Stimulated activated CD8-positive, alpha-beta memory T cell treated with anti-CD3 and anti-CD28 coated beads, Interleukin-4, amount 100 ng/mL, for 48 hours (primary cell): ENCODE measurements at regions not wholly inside any gene's neighbourhood (a gene's known extent, or its start where the extent isn't known, plus 50 kb on each side); places are given as distances from the start of the nearest gene placed in this dataset.
"Not testable (repeated sequence)": the region's sequence is repeated elsewhere in the genome, so short reads cannot be mapped to it uniquely, and the experiment has no call there.

Experiments
- DNase-seq: peaks from one replicate; pipeline ENCODE4 v3.0.0-alpha.2; 2020

DNA sequence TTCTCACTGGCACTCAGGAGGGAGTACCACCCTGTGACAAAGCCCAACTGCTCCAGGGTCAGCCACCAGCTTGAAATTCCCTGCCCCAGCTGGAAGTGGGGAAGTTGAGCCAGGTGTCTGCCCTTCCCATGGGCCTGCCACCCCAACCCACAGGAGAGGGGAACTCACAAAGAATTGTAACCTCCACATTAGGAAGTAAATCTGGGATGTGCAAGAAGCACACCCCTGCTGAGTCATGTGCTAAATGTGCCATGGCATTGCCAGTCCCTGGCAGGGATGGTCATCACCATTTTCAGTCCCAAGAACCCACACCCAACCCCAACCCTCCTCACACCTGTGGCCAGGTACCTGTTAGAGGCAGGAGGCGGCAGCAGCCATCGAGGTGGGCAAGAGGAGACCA is 165.2 kb upstream of the THBS1 start:
- DNase-seq, result no peak

DNA sequence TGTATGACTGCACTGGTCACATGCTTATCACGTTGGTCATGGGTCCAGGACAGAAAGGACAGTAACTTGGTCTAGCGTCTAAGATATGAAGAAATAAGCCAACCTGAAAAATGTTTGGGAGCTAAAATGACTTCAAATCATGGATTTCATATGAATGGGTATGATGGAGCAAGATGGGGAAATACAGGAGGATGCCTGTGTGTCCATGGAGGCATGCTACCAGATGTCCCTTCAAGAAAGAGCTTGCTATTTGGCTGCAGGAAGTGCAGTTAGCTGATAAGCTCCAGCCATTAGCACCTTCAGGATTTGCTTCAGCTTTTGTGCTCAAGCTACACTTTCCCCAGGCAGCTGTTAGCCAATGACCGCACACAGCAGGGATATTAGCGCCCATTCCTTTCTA is 164.6 kb upstream of the THBS1 start:
- no peak for DNase-seq

DNA sequence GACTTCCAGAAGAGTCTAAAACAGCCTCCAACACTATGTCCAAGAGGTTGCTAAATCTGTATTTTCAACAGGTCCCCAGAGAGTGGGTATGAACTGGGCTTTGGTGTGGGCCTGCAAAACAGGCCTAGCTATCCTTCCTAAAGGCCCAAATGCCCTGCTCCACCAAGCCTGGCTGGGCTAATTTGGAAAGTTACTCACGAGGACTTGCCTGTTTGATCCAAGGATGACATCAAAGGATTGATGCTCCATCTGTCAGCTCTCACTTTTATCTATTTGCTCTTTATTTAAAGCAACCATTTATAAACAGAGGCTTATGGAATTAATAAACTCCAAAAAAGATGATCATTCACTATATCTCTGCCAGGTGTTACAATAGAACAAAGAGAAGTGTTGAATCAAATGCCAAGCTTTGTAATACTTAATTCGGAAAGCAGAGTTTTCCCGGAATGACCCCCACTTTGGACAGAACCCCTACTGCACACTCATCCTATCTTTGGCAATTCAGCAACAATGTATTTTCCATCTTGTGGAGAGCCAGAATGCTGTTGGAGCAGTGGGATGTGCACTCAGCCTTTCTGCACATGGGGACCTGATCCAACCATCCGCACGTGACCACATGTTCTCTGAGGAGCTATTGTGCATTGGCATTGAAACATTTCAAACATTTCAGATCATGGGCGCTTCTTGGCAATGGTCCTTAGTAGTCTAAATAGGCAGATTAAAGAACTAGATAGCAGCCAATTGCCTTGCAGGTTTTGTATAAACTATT is 163.3 kb upstream of the THBS1 start:
- no peak for DNase-seq

DNA sequence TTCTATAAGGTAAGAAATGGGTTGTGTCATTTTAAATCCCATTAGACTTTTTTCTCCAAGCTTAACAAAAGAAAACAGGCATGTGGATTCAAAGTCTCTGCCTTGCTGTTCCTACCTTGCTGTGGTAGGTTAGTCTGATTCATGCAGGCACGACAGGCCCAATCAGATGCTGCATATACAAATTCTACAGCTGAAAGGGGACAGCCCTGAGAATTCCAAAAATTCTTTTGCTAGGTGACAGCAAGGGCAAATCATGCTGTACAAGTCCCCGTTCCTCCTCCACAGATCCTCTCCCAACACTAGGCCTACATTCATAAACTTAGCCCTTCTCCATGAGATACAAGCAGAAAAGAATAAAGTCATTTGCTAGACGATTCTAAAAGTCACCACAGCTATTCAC is 161.2 kb upstream of the THBS1 start:
- DNase-seq, result no peak

DNA sequence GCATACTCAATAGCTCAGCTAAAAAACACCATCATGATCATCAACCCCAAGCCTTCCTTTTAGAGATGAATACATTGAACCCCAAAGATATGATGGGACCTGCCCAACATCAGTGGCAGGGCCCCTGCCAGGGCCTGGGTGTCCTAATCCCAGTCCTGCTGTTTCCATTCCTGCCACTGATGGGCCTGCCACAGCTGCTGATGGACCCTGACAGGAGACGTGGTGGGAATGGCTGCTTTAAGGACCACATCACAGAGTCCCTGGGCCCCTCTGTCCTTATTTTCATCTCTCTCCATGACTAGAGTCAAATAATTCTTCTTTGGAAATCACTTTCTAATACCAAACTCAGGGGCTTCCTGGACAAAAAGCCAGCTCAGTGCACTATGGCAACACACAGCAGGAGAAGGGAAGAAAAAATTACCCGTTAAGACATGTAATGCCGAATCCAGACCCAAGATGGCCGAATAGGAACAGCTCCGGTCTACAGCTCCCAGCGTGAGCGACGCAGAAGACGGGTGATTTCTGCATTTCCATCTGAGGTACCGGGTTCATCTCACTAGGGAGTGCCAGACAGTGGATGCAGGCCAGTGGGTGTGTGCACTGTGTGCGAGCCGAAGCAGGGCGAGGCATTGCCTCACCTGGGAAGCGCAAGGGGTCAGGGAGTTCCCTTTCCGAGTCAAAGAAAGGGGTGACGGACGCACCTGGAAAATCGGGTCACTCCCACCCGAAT is 160.6 kb upstream of the THBS1 start:
- not testable (repeated sequence) for DNase-seq

DNA sequence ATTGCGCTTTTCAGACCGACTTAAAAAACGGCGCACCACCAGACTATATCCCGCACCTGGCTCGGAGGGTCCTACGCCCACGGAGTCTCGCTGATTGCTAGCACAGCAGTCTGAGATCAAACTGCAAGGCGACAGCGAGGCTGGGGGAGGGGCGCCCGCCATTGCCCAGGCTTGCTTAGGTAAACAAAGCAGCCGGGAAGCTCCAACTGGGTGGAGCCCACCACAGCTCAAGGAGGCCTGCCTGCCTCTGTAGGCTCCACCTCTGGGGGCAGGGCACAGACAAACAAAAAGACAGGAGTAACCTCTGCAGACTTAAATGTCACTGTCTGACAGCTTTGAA is 160.1 kb upstream of the THBS1 start:
- not testable (repeated sequence) for DNase-seq

DNA sequence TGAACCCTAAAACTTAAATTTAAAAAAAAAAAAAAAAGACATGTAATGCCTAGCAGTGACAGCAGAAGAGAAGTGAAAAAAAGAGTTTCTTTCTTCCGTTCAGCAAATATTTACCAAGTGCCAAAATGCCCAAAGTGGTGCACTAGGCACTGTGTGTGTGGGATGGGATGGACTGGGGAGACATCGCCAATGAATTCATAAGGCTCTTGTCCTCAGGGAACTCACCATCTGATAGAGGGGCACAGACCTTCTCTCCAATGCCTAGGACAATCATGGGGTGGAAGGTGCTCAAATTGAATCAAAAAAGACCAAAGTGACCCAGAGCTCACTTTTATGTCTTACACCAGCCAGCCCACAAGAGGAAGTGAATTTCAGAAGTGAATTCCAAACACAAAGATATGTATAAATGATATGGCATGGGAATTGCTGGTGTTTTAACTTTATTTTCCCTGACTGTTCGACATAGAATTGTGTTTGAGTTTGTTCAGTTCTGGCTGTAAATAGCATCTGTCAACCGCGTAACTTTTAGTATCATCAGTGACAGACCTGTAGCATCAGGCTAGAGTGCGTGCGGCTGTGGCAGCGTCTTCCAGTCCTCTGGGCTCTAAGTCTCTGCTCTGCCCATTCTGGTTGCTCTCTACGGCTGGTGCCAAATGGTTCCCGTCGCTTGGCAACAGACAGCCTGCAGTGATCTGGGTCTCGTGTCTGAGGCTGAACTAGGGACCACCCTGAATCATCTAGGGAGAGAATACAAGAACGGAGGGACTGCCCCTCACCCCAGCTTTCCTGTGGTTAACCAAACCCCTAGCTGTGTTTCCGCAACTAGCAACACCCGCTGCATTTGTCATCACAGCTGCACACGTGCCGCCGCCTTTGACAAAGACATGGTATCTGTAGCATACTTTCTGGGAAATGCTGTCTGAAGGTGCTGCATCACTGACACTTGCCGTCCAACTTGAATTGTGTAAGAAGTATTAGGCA is 154.0 kb upstream of the THBS1 start:
- DNase-seq, result peak; percentile 85

DNA sequence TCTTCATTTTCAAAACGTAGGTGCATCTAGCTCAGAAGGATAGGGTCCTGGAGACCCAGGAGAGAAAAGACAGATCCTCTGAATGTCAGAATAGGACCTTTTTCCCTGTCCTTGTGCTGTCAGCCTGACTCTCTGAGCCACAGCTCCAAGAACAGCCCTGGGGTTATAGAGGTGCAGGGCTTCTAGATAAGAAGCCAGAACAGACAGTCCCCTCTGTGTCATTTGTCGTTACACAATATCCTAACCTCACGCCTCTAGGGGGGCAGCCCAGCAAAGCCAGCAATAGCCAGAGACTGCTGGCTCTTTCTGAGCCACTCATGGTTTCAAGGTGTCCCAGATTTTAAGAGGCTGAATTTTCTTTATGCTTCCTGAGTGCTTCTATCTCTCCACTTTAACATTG is 153.2 kb upstream of the THBS1 start:
- no peak for DNase-seq

DNA sequence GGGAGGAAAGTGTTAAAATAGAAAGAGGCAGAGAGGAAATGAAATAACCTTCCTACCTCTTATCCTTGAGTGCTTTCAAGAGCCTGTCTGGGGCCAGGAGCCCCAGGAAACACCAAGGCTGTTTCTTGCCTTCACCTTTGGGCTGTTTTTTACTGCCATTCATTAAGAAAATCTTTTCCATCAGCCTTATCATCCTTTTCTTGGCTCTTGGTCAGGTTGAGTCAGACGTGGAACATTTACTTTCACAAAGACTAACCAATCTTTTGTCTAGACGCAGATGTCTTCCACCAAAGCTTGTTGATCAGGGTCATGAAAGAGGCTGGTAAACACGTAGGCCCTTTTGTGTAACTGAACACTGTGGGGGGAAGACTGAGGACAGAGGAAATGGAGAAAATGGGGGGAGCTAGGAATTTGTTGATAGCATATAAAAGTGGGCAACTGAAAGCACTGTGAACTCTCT is 151.0 kb upstream of the THBS1 start:
- no peak for DNase-seq

DNA sequence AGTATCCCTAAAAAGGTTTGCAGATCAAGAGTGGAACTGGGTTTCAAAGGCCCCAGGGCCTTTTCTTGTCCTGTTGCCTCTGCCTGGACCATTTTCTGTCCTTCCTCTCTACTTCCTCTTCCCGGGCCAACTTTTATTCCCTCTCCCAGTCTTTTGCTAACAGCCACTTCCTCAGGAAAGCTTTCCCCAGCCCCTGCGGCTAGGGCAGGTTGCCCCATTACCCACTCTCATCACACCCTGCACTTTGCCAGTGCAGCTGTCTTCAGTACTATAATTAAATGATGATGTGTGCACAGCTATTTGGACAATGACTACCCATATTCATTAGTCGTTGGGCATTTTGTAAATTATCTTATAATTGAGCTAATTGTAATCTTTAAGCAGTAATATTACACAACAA is 150.5 kb upstream of the THBS1 start:
- DNase-seq, result no peak

DNA sequence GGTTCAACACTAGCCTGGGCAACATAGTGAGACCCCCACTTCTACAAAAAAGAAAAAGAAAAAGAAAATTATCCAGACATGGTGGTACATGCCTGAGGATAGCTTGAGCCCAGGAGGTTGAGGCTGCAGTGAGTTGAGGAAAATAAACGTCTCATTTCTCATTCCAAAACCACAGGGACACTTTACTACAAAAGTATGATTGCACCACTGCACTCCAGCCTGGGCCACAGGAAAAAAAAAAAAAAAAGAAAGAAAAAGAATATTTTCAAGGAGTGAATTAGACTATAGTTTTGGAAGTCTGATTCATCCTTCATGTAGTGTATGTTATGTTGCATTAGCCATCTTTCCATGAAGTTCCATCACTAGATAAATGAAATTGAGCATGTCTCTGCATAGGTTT is 149.5 kb upstream of the THBS1 start:
- DNase-seq, result no peak

DNA sequence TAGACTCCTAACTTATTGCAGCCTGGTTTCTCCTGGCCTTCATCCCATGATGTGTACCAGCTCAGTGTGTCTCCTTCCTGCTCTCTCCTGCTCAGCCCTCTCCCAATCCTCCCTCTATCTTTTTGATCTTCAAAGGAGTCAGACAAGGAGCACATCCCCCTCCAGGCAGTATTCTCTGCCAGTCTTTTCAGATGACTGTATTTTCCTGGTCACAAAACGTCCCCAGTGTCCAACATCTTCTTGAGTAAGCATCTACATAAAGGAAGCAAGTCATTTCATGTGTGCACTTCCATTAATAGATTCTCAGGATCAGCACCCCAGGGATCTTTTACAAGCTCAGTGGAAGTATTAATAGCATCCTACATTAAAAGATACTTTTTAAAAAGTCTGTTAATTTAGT is 148.9 kb upstream of the THBS1 start:
- DNase-seq, result no peak

DNA sequence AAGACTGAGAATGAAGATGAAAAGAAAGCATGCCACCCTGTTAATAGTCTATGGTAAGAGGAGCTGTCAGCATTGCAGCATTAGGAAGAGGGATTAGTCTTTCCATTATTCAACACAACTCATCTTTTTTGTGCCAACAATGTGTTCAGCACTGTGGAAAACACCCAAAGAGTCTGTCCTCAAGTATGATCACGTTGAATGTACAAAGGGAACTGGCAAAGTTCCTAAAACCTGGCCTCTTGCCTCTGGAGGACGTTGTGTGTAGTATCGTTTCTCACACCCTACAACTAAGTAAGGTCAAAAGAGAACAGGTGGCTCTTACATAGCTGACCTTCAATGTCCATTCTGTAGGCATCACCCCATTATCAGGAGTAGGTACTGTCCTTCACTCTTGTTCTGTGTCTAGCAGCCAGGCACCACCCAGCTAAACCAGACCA is 147.9 kb upstream of the THBS1 start:
- no peak for DNase-seq

DNA sequence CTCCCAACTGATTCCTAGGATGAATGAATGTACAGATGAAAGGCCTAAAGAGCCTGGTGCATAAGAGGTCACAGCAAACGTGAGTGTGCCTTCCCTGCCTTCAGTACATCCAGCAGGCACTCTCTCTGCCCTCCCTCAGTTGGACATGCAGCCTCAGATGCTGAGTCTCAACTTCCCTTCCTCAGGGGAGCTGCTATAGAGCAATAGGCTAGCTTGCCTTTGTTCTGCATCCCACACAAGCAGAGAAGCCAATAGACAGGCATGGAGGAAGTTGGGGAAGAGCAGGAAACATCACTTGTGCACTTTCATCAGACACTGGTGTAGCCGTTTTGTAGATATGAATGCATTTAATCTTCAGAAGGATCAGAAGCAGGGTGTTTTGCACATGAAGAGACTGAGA is 147.5 kb upstream of the THBS1 start:
- no peak for DNase-seq

DNA sequence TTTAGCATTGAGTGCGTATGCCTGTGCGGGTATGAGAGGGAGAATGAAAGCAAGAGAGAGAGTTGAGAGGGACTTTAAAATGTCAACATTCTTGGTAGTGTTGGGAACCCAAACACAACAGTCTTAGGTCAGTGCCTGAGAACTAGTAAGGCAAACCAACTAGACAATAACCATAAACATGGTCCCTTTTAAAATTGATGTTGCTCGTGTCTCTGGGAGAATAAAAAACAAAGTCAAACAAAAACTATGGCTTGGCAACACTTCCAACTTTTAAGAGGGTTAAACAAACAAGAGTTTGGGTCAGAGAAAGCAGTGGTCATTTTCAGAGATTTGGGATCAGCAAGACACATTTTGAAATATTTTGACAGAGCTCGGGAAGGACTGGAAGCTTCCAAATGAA is 146.7 kb upstream of the THBS1 start:
- DNase-seq, result no peak

DNA sequence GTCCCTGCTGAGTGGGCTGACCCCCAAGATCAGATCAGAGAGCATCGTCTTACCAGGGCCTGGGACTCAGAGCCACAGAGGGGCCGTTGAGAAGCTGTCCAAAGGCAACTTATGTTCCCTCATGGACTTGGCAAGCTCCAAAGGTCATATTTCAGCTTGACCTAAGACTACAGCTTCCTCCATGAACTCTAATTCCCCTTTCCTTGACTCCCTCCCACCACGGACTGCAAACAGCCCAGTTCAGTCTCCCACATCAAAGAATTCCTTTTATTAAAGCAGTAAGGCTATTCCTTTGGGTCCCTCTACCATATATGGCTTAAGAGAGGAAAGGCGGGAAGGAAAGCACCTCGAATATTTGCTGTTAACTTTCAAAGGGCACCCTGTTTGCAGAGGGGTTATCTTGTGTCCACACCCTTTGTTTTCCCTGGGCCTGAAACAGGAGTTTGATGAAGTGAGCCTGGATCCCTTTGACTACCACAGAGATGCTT is 146.1 kb upstream of the THBS1 start:
- no peak for DNase-seq

DNA sequence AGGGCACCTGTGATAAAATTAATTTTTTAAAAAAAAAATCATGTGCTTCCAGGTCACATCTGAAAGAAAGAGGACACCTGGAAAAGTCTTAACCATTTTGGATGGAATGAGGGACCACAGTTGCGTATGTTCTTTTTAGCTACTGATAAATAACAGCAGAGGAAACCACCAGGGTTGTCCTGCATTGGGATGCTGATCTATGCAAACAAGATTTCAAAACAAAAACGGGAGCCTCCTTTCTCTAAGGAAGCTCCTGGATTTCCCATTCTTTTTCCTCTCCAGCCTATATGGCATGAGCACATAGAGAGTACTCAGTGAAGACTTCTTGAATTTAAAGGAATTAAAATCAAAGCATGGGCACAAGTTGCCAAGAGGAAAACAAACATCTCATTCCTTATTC is 145.6 kb upstream of the THBS1 start:
- no peak for DNase-seq

DNA sequence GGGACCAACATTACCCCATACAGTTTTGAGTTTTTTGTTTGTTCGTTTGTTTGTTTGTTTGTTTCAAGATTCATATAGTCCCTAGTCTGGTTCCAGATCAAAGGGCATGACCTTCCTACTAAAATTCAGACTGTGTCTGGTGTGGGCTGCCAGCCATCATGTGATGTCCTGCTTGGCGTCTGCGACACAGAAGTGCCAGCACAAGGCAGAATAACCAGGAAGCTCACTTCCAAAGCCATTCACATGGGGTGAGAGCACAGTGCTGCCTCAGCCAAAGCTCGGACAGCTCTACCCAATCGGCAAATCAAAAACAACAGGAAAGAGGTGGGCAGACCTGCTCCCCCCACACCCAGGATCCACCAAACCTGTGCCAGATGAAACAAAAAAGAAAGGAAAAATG is 142.6 kb upstream of the THBS1 start:
- no peak for DNase-seq

DNA sequence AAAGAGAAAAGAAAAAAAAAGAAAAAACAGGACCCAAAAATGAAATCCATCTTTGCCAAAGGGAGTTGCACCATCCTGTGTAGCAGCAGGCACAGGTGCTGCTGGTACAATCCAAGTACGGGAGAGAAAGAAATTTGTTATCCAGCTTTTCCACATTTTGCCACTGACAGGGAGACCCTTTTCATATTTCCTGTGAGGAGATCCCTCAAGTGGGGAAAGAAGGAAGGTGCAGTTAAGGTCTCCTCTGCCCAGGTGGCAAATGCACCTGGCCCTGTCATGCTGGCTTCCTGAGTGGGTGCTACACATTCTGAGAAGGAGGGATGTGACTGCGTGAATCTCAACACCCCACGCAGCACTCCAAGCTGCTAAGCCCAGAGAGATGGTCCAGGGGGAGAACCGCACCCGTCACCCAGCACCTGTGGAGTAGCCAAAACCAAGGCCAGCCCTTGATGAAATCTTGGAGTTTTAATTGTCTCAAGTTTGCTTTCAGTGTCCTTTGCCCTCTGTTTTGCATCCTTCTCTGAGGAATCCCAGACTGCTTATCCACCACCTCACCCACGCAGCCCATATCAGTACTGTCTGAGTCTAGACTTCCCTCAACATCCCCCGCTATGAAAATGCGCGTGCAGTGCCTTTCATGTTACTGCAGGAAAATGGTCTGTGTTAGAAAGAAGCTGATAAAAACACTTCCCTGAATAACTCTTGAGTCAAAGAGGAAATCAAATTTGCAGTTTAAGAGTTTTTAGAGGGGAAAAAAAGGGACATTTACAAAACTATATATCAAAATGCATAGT is 141.9 kb upstream of the THBS1 start:
- DNase-seq, result no peak

DNA sequence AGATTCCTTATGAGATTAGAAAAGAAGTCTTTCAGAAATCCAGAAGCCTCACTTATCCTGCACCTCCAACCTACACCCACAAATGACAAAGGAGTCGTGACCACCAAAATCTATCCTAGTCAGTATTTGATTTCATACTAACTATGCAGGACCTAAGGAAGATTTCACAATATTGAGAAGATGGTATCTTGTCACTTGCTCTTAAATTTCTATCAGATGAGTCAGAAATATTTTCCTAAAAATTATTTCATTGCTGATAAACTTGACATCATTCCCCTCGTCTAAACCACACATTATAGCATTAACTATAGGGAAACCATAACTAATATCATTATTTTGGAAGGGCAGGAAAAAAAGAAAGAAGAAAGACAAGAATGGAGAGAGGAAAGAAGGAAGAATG is 138.0 kb upstream of the THBS1 start:
- DNase-seq, result no peak

DNA sequence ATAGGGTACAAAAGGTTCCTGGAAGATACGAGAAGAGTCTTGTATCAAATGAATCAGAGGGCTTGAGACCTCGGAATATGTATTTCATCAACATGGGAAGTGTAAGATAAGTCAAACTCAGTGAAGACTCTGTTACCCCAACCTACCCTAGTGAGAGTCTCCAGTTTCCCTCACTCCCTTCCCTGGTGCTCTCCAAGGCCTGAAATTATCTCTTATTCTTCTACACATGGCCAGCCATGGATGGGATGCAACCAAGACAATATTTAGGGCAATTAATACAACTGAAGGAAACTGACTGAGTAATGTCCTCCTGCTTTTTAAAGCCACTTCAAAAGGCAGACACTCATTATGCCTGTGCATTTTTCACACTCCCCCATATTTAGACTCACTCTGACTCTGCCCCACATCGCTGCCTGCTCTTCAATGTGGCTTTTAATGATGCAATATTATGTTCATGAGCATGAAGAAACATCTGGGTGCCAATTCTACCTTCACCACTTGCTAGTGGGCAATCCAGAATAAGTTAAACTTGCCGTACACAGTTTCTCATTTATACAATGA is 137.1 kb upstream of the THBS1 start:
- no peak for DNase-seq
